Thymus (tissue), 11 donors: ENCODE measurements at regions not wholly inside any gene's neighbourhood (a gene's known extent, or its start where the extent isn't known, plus 50 kb on each side); places are given as distances from the start of the nearest gene placed in this dataset.
A peak's percentile ranks its signal among the peaks of the same experiment; 100 is the strongest.

Source experiments
- DNase-seq, 9 donors: peaks; one replicate each; pipeline ENCODE4 v3.0.0-alpha.2; 2013; ENCODE audit warnings: low spot score in 9 of 9, low read depth in 6 of 9, missing footprints in 1 of 9
- H3K27ac ChIP-seq, 2 donors: one replicate each; pipeline ENCODE4 v1.5.1; 2013; ENCODE audit warnings: control low read depth in 1 of 2, low read depth in 1 of 2, low read length in 1 of 2, mild to moderate bottlenecking in 1 of 2, moderate library complexity in 1 of 2
- H3K27me3 ChIP-seq, 2 donors: one replicate each; pipeline ENCODE4 v1.5.1; 2013; ENCODE audit warnings: low read length in 1 of 2; ENCODE audit not compliant: control insufficient read depth in 2 of 2, insufficient read depth in 1 of 2
- H3K36me3 ChIP-seq, 2 donors: one replicate each; pipeline ENCODE4 v1.5.1; 2013; ENCODE audit warnings: low read length in 1 of 2, mild to moderate bottlenecking in 1 of 2, moderate library complexity in 1 of 2; ENCODE audit not compliant: control insufficient read depth in 2 of 2, insufficient read depth in 2 of 2
- H3K4me1 ChIP-seq, 2 donors: one replicate each; pipeline ENCODE4 v1.5.1; 2013; ENCODE audit warnings: low read length in 2 of 2; ENCODE audit not compliant: control insufficient read depth in 2 of 2, insufficient read depth in 2 of 2
- H3K4me3 ChIP-seq, 2 donors: one replicate each; pipeline ENCODE4 v1.5.1; 2013; ENCODE audit warnings: low read length in 2 of 2, control low read depth in 1 of 2, mild to moderate bottlenecking in 1 of 2
- H3K9me3 ChIP-seq, 2 donors: one replicate each; pipeline ENCODE4 v1.5.1; 2013; ENCODE audit warnings: low read length in 1 of 2, mild to moderate bottlenecking in 1 of 2; ENCODE audit not compliant: control insufficient read depth in 2 of 2, insufficient read depth in 1 of 2
- WGBS: extraction: QIAGEN DNeasy Blood & Tissue Kit; methylation state at CpG from one replicate; pipeline ENCODE4 v1.1.7; 2013; 5-methylcytosine and 5-hydroxymethylcytosine counted together
- donor health status: healthy.

DNA sequence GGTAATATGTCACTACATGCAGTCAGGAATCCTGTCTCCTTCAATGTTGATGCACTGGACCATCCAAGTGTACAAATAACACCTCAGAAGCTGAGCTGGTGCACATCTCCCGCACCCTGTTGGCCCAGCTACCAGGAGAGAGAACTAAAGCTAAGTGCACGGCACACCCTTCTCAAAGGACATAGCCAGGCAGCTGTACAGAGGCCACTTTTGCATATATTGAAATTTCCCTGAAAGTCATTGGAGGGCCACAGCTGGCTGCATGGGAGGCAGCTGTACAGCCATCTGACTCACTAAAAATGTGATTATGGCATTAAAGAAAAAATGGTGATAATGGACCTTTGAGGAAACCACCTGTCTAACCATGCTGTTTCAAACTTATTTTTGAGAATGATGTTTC, 441.7 kb downstream of the CBLN2 start:
- Histone ChIP-seq H3K4me1 (no peaks in the 10 kb centered on the region), H3K4me3 (no peak overlapping the region), H3K36me3 (no peaks in the 10 kb centered on the region), H3K9me3 (no peaks in the 10 kb centered on the region), H3K27ac (no peak overlapping the region), H3K27me3 (no peaks in the 10 kb centered on the region)
- DNase-seq = no peak
- WGBS = 49% methylated on average over 2 of the region's 2 CpGs

DNA sequence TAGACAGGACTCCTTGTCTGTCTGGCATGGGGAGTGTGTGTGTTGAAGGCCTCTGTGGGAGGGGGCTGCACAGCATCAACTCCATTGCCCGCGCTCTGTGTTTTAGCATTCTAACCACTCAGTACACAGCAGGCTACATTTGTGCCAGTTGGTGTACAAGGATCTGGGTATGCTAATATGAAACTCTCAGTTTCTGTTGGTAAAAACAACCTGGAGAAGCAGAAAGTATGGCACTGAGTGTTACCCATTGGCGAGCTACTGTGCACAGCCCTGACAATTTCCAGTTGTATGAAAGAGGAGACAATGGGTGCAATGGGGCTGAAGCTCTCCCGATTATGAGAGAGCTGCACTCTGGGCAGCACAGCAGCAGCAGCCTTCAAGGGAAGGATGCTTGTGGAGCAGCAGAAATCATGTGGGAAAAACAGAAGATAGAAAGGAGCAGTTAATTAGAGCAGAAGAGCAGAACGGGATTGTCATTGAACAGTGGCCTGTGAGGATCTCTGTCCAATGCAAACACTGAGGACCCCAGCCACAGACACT, 443.6 kb downstream of the CBLN2 start:
- no peak for DNase-seq
- no peaks in the 10 kb centered on the region for H3K36me3 ChIP-seq
- WGBS = 93% methylated on average over 5 of the region's 5 CpGs
- no peak overlapping the region for H3K4me3 ChIP-seq
- H3K27ac ChIP-seq = no peak overlapping the region
- no peaks in the 10 kb centered on the region for H3K9me3 ChIP-seq
- H3K27me3 ChIP-seq = no peaks in the 10 kb centered on the region
- no peaks in the 10 kb centered on the region for H3K4me1 ChIP-seq

DNA sequence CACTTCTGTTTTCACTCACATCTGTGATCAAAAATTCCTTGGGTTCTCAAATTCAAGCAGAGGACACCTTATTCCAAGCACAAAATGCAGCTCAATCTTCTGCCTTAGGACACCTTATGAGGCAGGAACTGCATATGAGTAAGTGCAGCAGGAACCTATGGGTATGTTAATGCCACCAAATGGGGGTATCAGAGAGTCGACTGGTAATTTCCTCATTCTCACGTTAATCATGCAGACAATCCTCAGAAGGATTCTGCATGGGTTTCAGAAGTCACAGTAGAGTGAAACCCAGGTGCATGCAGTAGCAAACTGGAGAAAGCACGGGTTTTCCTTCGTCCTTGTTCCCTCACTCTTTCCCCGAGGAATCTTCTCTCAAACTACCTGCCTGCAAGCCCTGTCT, 452.8 kb downstream of the CBLN2 start:
- Histone ChIP-seq H3K27ac (no peak overlapping the region), H3K4me1 (no peaks in the 10 kb centered on the region), H3K9me3 (no peaks in the 10 kb centered on the region), H3K36me3 (no peaks in the 10 kb centered on the region), H3K4me3 (no peak overlapping the region), H3K27me3 (no peaks in the 10 kb centered on the region)
- DNase-seq = no peak
- 37% methylated on average over 5 of the region's 5 CpGs for WGBS

GRCh38 chr18:72089432-72089831, 454.7 kb downstream of the CBLN2 start:
- Histone ChIP-seq H3K4me3 (no peak overlapping the region), H3K27me3 (no peaks in the 10 kb centered on the region), H3K36me3 (no peaks in the 10 kb centered on the region), H3K4me1 (no peaks in the 10 kb centered on the region), H3K9me3 (no peaks in the 10 kb centered on the region), H3K27ac (no peak overlapping the region)
- 60% methylated on average over 3 of the region's 3 CpGs for WGBS
- no peak for DNase-seq

GRCh38 chr18:72086421-72086820, 457.7 kb downstream of the CBLN2 start:
- no peak overlapping the region for H3K4me3 ChIP-seq
- peak in 1 of 9 donors; percentile 3 for DNase-seq
- WGBS = 19% methylated on average over 4 of the region's 4 CpGs
- H3K27me3 ChIP-seq = no peaks in the 10 kb centered on the region
- no peaks in the 10 kb centered on the region for H3K4me1 ChIP-seq
- H3K27ac ChIP-seq = no peak overlapping the region
- H3K9me3 ChIP-seq = no peaks in the 10 kb centered on the region
- H3K36me3 ChIP-seq = no peaks in the 10 kb centered on the region

- no peaks in the 10 kb centered on the region for H3K4me1 ChIP-seq
- WGBS = 93% methylated on average over 4 of the region's 4 CpGs
- H3K4me3 ChIP-seq = no peak overlapping the region
- DNase-seq = no peak
- no peaks in the 10 kb centered on the region for H3K27me3 ChIP-seq
- H3K36me3 ChIP-seq = no peaks in the 10 kb centered on the region
- no peaks in the 10 kb centered on the region for H3K9me3 ChIP-seq
- H3K27ac ChIP-seq = no peak overlapping the region
Observed at GRCh38 chr18:72075040-72075439, 469.1 kb downstream of the CBLN2 start.

DNA sequence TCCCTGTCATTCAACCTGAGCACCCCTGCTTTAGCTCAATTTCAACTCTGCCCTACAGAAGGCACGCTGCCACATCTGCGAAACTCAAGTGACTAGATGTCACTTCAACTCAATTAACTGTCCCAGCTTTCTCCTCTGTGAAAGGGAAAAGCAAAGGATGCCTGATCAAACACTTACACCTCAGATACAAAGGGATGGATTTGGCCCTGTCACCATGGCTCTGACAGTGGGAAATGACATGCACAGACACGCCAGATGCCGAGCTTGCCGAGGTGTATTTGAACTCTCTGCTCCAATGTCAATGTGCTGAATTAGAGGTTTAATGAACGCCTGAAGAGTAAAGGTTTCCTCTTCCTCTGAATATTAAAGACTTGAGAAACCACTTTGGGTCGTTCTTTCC, 481.1 kb downstream of the CBLN2 start:
- Histone ChIP-seq H3K4me3 (no peak overlapping the region), H3K27ac (no peak overlapping the region), H3K27me3 (no peaks in the 10 kb centered on the region), H3K36me3 (no peaks in the 10 kb centered on the region), H3K9me3 (no peaks in the 10 kb centered on the region), H3K4me1 (no peaks in the 10 kb centered on the region)
- no peak for DNase-seq
- 80% methylated on average over 7 of the region's 7 CpGs for WGBS

DNA sequence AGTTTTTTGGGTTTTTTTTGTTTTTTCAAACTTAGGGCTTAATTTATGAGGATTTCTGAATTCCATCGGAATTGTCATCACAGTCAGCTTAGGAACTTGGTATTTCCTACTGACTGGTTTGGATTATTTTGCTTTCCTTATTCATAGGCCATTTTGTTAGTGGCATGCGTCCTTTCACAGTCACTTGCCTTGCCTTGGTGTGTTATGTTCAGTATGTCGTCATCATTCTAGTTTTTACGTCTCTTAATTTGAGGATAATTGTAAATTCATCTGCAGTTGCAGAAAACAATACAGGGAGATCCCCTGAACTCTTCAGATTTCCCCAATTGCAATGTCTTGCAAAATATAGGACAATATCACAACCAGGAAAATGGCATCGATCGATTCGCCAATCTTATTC, 485.3 kb downstream of the CBLN2 start:
- 95% methylated on average over 7 of the region's 7 CpGs for WGBS
- Histone ChIP-seq H3K27me3 (no peaks in the 10 kb centered on the region), H3K4me1 (no peaks in the 10 kb centered on the region), H3K27ac (no peak overlapping the region), H3K9me3 (no peaks in the 10 kb centered on the region), H3K4me3 (no peak overlapping the region), H3K36me3 (no peaks in the 10 kb centered on the region)
- no peak for DNase-seq

DNA sequence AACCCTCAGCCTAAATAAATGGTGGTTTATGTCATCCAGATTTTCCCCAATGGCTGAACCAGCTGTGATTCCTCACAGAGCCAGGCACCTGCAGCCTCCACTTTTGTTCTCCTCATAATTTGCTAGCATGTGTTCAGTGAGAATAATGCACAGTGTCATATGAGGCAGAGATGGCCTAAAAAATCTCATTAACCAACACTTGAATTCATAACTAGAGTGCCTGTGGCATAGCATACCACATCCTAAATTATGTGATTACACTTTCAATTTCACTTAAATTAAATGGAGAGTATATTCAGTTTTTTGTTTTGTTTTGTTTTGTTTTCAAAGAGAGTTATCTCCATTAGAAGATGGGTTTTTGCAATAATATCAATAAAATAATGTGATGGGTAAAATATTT, 488.0 kb downstream of the CBLN2 start:
- H3K9me3 ChIP-seq = no peaks in the 10 kb centered on the region
- no peaks in the 10 kb centered on the region for H3K4me1 ChIP-seq
- H3K27ac ChIP-seq = no peak overlapping the region
- DNase-seq = no peak
- H3K27me3 ChIP-seq = no peaks in the 10 kb centered on the region
- no peak overlapping the region for H3K4me3 ChIP-seq
- H3K36me3 ChIP-seq = no peaks in the 10 kb centered on the region
